Naive thymus-derived CD4-positive, alpha-beta T cell (primary cell): ENCODE measurements at regions not wholly inside any gene's neighbourhood (a gene's known extent, or its start where the extent isn't known, plus 50 kb on each side); places are given as distances from the start of the nearest gene placed in this dataset.

Source experiments
- ATAC-seq: fragments of 150-1000 bp; cut with Tn5 transposase; 2 replicates; pipeline ENCODE4 v1.10.0; 2021; ENCODE audit warnings: mild to moderate bottlenecking, moderate library complexity
- CTCF ChIA-PET: fragments of 350-600 bp; sonication (Branson Sonifier 250); formaldehyde crosslinking; loops from one replicate; lab custom pipeline; 2021; ENCODE audit warnings: antibody characterized with exemption; lab: Charles Lee
- POLR2A ChIA-PET: fragments of 350-600 bp; sonication (Branson Sonifier 250); formaldehyde crosslinking; loops from one replicate; lab custom pipeline; 2021; ENCODE audit warnings: antibody characterized with exemption, inconsistent platforms; lab: Charles Lee
- DNase-seq, 9 donors: peaks; one replicate each; pipeline versions ENCODE4 v3.0.0 to v3.0.0-alpha.2; 2020 to 2022; ENCODE audit warnings: mixed read lengths in 1 of 9
- H3K27ac ChIP-seq: one replicate; pipeline ENCODE4 v1.7.0; 2013; ENCODE audit warnings: mild to moderate bottlenecking, low read depth, low read length, moderate library complexity
- H3K27me3 ChIP-seq, 2 donors: one replicate each; pipeline ENCODE4 v1.7.0; 2013; ENCODE audit warnings: low read length in 2 of 2, mild to moderate bottlenecking in 2 of 2, moderate library complexity in 2 of 2; ENCODE audit not compliant: control insufficient read depth in 2 of 2, insufficient read depth in 2 of 2
- H3K36me3 ChIP-seq, 3 experiments: 1 replicate in 2 of 3; 2 replicates in 1 of 3; pipeline ENCODE4 v1.7.0; 2013; ENCODE audit warnings: low read length in 3 of 3, mild to moderate bottlenecking in 3 of 3, moderate library complexity in 1 of 3; ENCODE audit not compliant: insufficient read depth in 3 of 3, control insufficient read depth in 2 of 3
- H3K4me1 ChIP-seq, 2 donors: one replicate each; pipeline ENCODE4 v1.7.0; 2013; ENCODE audit warnings: low read length in 2 of 2, mild to moderate bottlenecking in 2 of 2, moderate library complexity in 1 of 2; ENCODE audit not compliant: control insufficient read depth in 2 of 2, insufficient read depth in 2 of 2
- H3K4me3 ChIP-seq: 2 replicates; pipeline ENCODE4 v1.7.0; 2013; ENCODE audit warnings: mild to moderate bottlenecking, low read length
- H3K9me3 ChIP-seq, 3 experiments: 1 replicate in 2 of 3; 2 replicates in 1 of 3; pipeline ENCODE4 v1.7.0; 2013; ENCODE audit warnings: low read length in 3 of 3; ENCODE audit not compliant: control insufficient read depth in 2 of 3
- H3K27ac Mint-ChIP-seq, 9 donors: one replicate each; pipeline ENCODE4 v1.8.0; 2020 to 2022; ENCODE audit warnings: mixed read lengths in 9 of 9, mild to moderate bottlenecking in 8 of 9, moderate library complexity in 5 of 9, inconsistent platforms in 2 of 9
- H3K27me3 Mint-ChIP-seq, 5 donors: one replicate each; pipeline ENCODE4 v1.8.0; 2021 to 2022; ENCODE audit warnings: mixed read lengths in 5 of 5, mild to moderate bottlenecking in 1 of 5
- H3K36me3 Mint-ChIP-seq, 5 donors: one replicate each; pipeline ENCODE4 v1.8.0; 2020 to 2022; ENCODE audit warnings: mixed read lengths in 5 of 5, mild to moderate bottlenecking in 3 of 5, inconsistent platforms in 1 of 5
- H3K4me1 Mint-ChIP-seq, 7 donors: one replicate each; pipeline ENCODE4 v1.8.0; 2020 to 2022; ENCODE audit warnings: mixed read lengths in 7 of 7, mild to moderate bottlenecking in 3 of 7, inconsistent platforms in 1 of 7
- H3K4me3 Mint-ChIP-seq, 10 donors: one replicate each; pipeline ENCODE4 v1.8.0; 2020 to 2022; ENCODE audit warnings: mild to moderate bottlenecking in 10 of 10, mixed read lengths in 10 of 10, moderate library complexity in 6 of 10, inconsistent platforms in 2 of 10
- H3K9me3 Mint-ChIP-seq, 11 donors: one replicate each; pipeline ENCODE4 v1.8.0; 2020 to 2022; ENCODE audit warnings: mixed read lengths in 11 of 11, mild to moderate bottlenecking in 4 of 11, inconsistent platforms in 1 of 11, moderate library complexity in 1 of 11
- intact Hi-C, 2 donors: fragments of 100-400 bp; cut with micrococcal nuclease; formaldehyde crosslinking; loops; one replicate each; pipeline ENCODE4 v1.15.1; 2023

DNA sequence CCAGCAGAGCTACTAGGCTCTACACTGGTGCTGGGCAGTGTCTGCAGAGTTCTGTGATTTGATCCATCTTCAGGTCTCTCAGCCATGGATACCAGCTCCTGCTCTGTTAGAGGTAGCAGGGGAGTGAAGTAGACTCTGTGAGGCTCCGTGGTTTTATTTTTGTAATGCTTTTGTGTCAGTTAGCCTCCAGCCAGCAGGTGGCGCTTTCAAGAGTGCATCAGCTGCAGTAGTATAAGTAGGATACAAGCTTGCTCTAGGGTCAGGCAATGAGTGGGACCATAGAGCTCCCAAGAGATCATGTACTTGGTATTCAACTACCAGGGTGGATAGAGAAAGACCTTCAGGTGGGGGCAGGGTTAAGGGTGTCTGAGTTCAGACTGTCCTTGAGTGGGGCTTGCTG is 362.5 kb upstream of the TRAM1L1 start:
- no peak for ATAC-seq
- intact Hi-C loops: loop anchor here in 1 of 2 donors (2.0 kb wide), 2 partner anchors 587 to 777 kb away; partner anchors contain the start of gene NDST3
- POLR2A ChIA-PET: no interaction called here
- no peak overlapping the region for H3K4me3 ChIP-seq
- H3K4me1 ChIP-seq: no peaks in the 10 kb centered on the region
- Mint-ChIP-seq H3K36me3 (no peaks in the 10 kb centered on the region), H3K9me3 (peaks cover 0 to 20% (median 4%) of the 10 kb centered on the region in 11 donors), H3K4me3 (no peak overlapping the region), H3K27ac (no peak overlapping the region), H3K4me1 (no peaks in the 10 kb centered on the region), H3K27me3 (no peaks in the 10 kb centered on the region)
- DNase-seq: no peak
- CTCF ChIA-PET: no interaction called here
- H3K9me3 ChIP-seq: no peaks in the 10 kb centered on the region
- no peaks in the 10 kb centered on the region for H3K27me3 ChIP-seq
- no peak overlapping the region for H3K27ac ChIP-seq
- no peaks in the 10 kb centered on the region for H3K36me3 ChIP-seq

DNA sequence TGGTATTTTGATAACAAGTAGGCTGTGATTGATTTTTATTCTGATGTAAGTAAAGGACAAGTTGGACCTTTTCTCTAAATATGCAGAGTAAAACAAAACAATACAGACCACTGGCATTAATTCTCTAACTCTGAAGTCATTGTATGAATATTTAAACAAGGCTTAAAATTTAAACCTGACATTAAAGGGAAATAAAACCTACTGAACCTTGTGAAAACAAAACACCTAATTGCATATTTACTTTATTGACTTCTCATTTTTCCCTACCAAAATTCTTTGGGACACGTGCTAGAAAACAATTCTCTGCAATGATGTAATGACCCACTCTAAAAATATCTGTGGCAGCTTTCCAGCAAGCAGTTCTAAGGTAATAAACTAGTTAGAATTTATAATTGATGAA is 369.7 kb upstream of the TRAM1L1 start:
- Histone ChIP-seq H3K4me1 (no peaks in the 10 kb centered on the region), H3K36me3 (no peaks in the 10 kb centered on the region), H3K27ac (no peak overlapping the region), H3K4me3 (no peak overlapping the region), H3K27me3 (no peaks in the 10 kb centered on the region), H3K9me3 (no peaks in the 10 kb centered on the region)
- ChIA-PET CTCF (no interaction called here), POLR2A (no interaction called here)
- Mint-ChIP-seq H3K4me3 (no peak overlapping the region), H3K27ac (no peak overlapping the region), H3K36me3 (no peaks in the 10 kb centered on the region), H3K4me1 (peaks cover 0 to 1% (median 0%) of the 10 kb centered on the region in 7 donors), H3K27me3 (no peaks in the 10 kb centered on the region), H3K9me3 (peaks cover 0 to 12% (median 0%) of the 10 kb centered on the region in 11 donors)
- ATAC-seq (no peak), DNase-seq (no peak)
- intact Hi-C loops: no loop called here

DNA sequence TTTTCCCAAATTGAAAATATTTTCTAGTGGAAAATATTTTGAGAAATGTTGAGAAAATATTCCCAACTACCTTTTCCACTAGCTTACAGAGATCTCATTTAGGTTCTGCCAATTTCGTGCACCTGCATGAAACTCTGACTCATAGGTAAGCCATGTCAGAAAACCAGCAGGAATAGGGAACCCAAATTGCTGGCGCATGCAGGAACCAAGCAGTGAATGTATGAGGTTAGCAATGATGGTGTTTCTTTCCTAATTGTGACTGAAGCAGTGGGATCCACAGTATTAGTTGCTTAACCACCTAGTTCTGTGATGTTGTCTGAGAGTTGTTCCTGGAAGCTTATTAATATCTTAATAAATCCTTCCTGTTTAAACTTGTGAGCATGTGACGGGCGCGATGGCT is 381.0 kb upstream of the TRAM1L1 start:
- Histone ChIP-seq H3K27ac (no peak overlapping the region), H3K4me3 (no peak overlapping the region), H3K36me3 (no peaks in the 10 kb centered on the region), H3K27me3 (no peaks in the 10 kb centered on the region), H3K4me1 (no peaks in the 10 kb centered on the region), H3K9me3 (no peaks in the 10 kb centered on the region)
- DNase-seq (no peak), ATAC-seq (no peak)
- POLR2A ChIA-PET: no interaction called here
- Mint-ChIP-seq H3K27ac (no peak overlapping the region), H3K9me3 (peaks cover 0 to 8% (median 0%) of the 10 kb centered on the region in 11 donors), H3K27me3 (no peaks in the 10 kb centered on the region), H3K4me3 (no peak overlapping the region), H3K4me1 (no peaks in the 10 kb centered on the region), H3K36me3 (no peaks in the 10 kb centered on the region)
- intact Hi-C loops: no loop called here
- CTCF ChIA-PET: no interaction called here

DNA sequence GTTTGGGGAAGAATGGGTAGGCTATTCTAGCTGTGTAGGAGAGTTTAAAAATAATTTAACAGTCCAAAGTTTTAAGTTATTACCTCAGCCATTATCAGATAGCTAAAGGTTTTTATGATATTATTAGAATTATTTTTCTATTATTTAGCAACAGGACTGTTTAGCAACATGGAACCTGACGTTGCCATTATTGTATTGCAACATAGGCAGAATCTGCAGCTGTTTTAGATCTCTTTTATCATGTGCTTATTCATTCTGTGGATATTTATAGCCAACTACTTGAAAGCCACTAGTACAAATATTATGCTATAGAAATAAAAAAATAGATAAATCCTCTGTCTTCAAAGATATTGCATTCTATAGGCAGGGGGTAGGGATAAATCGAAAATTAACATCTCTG is 382.0 kb upstream of the TRAM1L1 start:
- Mint-ChIP-seq H3K36me3 (no peaks in the 10 kb centered on the region), H3K4me3 (no peak overlapping the region), H3K9me3 (peaks cover 0 to 11% (median 3%) of the 10 kb centered on the region in 11 donors), H3K27ac (no peak overlapping the region), H3K27me3 (no peaks in the 10 kb centered on the region), H3K4me1 (no peaks in the 10 kb centered on the region)
- no peak overlapping the region for H3K27ac ChIP-seq
- H3K4me1 ChIP-seq: no peaks in the 10 kb centered on the region
- no peaks in the 10 kb centered on the region for H3K9me3 ChIP-seq
- intact Hi-C loops: no loop called here
- CTCF ChIA-PET: no interaction called here
- no peaks in the 10 kb centered on the region for H3K27me3 ChIP-seq
- H3K4me3 ChIP-seq: no peak overlapping the region
- no peaks in the 10 kb centered on the region for H3K36me3 ChIP-seq
- POLR2A ChIA-PET: no interaction called here
- ATAC-seq (no peak), DNase-seq (no peak)

DNA sequence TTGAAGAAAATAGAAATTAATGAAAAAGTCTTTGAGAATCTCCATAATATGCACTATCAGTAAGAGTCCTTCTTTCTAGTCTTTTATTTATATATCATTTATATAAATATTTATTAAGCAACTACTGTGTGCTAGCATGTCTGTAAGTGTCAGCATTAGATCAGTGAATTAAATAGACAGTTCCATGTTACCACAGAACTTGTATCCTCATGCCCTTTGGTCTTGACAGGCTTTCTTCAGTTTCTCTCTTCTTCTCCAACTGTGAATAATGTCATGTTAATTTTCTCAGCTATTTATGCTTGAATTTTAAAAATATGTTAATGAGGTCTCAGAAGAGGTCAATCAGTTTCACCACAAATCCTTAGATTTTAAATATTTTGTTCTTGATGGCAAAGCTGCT is 389.6 kb upstream of the TRAM1L1 start:
- intact Hi-C loops: no loop called here
- Histone ChIP-seq H3K27me3 (no peaks in the 10 kb centered on the region), H3K4me3 (no peak overlapping the region), H3K4me1 (no peaks in the 10 kb centered on the region), H3K9me3 (no peaks in the 10 kb centered on the region), H3K27ac (no peak overlapping the region), H3K36me3 (no peaks in the 10 kb centered on the region)
- no peak overlapping the region for H3K4me3 Mint-ChIP-seq
- ChIA-PET CTCF (interaction anchor here (0.7 kb wide), 1 partner anchor 65 kb away, joined by 3 read pairs; no protein-coding TSS in a partner anchor), POLR2A (no interaction called here)
- no peak overlapping the region for H3K27ac Mint-ChIP-seq
- peaks cover 0 to 11% (median 2%) of the 10 kb centered on the region in 11 donors for H3K9me3 Mint-ChIP-seq
- H3K4me1 Mint-ChIP-seq: no peaks in the 10 kb centered on the region
- no peaks in the 10 kb centered on the region for H3K27me3 Mint-ChIP-seq
- no peaks in the 10 kb centered on the region for H3K36me3 Mint-ChIP-seq
- ATAC-seq (no peak), DNase-seq (no peak)

DNA sequence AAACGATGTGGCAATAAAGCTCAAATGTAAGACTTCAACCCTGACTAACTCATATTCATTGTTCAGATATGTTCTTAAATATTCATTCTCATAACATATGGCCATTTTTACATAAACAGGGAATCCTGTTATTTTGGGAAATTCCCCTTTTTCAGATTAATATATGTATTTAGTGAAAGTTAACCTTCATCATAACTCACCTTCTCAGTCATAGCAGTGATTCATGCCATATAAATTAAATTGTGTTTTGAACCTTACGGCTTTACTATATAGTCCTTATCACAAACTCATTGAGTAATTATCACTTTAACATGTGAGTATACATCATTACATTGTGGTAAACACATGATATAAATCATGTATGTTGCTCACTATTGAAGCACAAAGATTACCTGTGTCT is 392.5 kb upstream of the TRAM1L1 start:
- Histone ChIP-seq H3K36me3 (no peaks in the 10 kb centered on the region), H3K27ac (no peak overlapping the region), H3K4me3 (no peak overlapping the region), H3K27me3 (no peaks in the 10 kb centered on the region), H3K9me3 (no peaks in the 10 kb centered on the region), H3K4me1 (no peaks in the 10 kb centered on the region)
- ATAC-seq (no peak), DNase-seq (no peak)
- POLR2A ChIA-PET: no interaction called here
- Mint-ChIP-seq H3K4me3 (no peak overlapping the region), H3K36me3 (no peaks in the 10 kb centered on the region), H3K27ac (no peak overlapping the region), H3K4me1 (no peaks in the 10 kb centered on the region), H3K9me3 (peaks cover 0 to 14% (median 0%) of the 10 kb centered on the region in 11 donors), H3K27me3 (no peaks in the 10 kb centered on the region)
- intact Hi-C loops: no loop called here
- CTCF ChIA-PET: no interaction called here

DNA sequence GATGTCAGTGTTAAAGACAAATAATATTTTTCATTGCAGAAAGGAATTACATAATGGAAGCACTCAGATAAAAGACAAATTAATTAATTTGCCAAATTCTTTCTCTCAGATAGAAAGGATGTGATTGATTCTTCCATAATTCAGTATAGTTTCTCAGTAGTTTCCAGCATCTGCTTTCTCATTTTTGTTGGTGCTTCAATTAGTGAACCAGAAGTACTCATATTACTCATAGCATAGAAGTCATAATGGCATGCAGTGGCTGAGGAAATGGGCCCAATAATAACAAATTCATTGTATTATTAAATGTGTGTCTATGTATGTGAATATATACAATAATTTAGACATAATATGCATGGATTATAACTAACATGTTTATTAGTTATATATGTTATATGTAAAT is 393.3 kb upstream of the TRAM1L1 start:
- no peak for ATAC-seq
- no peaks in the 10 kb centered on the region for H3K36me3 Mint-ChIP-seq
- peaks cover 0 to 13% (median 0%) of the 10 kb centered on the region in 11 donors for H3K9me3 Mint-ChIP-seq
- no peak overlapping the region for H3K27ac Mint-ChIP-seq
- Histone ChIP-seq H3K27me3 (no peaks in the 10 kb centered on the region), H3K27ac (no peak overlapping the region), H3K36me3 (no peaks in the 10 kb centered on the region), H3K4me1 (no peaks in the 10 kb centered on the region), H3K9me3 (no peaks in the 10 kb centered on the region), H3K4me3 (no peak overlapping the region)
- CTCF ChIA-PET: no interaction called here
- no peaks in the 10 kb centered on the region for H3K4me1 Mint-ChIP-seq
- H3K27me3 Mint-ChIP-seq: no peaks in the 10 kb centered on the region
- POLR2A ChIA-PET: no interaction called here
- intact Hi-C loops: no loop called here
- DNase-seq: no peak
- no peak overlapping the region for H3K4me3 Mint-ChIP-seq
